DMS 273 (cell line): ENCODE measurements at regions not wholly inside any gene's neighbourhood (a gene's known extent, or its start where the extent isn't known, plus 50 kb on each side); places are given as distances from the start of the nearest gene placed in this dataset.
A peak's percentile ranks its signal among the peaks of the same experiment; 100 is the strongest.

Experiments
- DNase-seq: peaks from one replicate; lab custom pipeline; 2025; ENCODE audit not compliant: unreplicated experiment; lab: John Stamatoyannopoulos, UW

DNA sequence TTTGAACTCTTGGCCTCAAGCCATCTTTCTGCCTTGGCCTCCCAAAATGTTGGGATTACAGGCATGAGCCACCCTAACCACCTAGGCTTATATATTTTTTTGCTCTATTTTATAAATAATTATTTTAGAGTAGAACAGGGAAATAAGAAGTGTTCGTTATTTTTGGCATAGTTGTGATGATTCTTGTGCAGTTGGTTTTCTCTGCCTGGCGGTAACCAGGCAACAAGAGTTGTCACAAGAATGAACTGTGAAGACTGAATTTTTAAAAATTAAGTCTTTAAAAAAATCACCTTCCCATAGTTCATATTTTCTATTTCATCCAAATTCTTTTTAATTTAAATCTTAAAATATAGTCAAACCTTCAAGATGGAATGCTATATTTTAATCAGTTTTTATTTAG, 310.2 kb downstream of the ARL6IP6 start:
- no peak for DNase-seq

DNA sequence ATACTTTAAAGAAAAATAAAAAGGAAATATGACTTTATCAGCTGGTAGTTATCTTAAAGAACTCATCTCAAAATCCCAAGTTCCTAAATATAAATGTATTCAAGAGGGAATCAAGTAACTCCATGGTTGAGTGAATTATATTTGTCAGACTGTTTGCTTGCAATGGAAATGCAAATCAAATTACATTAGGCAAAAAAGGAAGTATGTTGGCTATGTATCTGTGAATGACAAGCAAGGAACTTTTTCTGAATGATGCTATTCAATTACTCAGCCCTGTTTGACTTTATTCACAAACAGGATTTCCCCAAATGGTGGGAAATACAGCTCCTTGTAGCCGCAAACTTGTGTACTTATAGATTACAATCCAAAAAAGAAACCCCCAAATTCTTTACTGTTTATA, 309.1 kb downstream of the ARL6IP6 start:
- DNase-seq, result no peak

DNA sequence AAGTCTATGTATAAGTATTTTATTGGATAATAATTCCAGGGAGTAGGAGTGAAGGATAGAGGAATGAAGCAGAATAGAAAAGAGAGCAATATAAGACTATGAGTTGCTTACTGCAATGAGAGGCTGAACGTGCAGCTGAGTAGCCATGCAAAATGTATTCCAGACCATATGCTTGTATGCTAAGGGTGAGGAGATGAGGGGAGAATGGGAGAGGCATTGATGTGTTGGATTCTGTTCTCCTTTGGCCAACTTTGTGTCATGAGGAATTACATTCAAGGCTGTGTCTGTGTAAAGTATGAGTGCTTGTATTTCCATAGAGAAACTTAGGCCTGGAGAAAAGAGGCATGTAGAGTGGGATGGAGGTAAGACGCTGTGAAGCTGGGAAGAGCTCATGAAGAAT, 301.8 kb downstream of the ARL6IP6 start:
- DNase-seq, result no peak

DNA sequence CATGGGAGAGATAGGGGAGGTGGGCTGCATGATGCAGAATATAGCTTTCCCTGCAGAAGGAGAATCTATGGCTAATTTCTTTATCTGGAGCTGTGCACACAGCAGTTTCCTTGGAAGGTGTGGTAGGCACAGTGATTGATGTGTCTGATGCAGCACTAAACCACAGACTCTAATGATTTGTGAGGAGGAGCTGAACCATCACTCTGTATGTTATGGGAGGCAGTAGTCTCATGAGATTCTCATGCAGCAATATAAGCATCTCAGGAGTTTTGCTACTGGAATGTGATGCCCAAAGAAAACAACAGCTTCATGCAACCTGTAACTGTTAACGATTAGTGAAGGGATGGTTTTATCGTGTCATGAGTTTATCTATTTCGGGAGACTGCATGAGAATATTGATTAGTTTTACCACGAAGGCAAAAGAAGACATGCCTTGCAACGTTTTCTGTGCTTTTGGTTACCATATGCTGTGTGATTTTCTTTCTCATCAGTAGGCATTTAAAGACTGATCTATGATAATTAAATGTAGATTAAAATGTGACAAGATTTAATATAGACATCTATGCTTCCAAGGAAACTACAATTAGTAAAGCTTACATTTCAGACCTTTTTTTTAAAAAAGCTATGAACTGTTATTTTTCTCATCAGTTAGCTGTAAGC, 286.8 kb downstream of the ARL6IP6 start:
- no peak for DNase-seq

DNA sequence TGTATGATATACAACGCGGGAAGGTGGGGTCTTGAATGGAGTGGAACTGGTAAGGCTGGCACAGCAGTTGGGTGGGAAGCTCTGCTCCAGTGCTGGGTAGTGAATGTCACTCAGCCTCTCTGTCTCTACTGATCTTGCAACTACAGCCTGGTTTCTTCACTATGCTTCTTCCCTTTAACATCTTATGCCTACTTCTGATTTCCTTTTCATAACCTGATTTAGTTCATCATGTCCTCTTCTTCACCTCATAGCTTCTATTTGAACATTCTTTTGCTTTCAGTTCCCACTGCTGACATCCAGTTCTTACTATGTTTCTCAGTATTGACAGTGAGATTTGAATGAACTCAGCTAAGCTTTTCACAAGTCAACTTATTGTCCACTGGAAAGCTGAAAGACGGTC, 286.2 kb downstream of the ARL6IP6 start:
- no peak for DNase-seq

DNA sequence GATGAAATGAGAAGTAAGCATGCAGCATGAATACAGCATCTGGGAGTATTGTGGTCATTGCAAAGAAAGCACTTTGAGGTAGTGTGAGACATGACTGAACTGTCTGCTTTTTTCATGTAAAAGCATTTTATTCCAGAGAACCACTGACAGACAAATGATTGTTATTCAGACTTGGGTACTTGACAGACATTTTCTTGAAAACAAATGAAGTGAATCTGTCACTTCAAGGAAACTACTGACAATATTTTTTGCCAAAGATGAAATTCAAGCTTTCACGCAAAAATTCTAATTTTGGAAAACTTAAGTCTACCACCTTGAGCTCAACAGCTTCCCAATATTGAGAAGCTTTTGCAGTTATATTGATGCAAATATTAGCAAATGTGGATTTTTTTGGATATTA, 255.7 kb downstream of the ARL6IP6 start:
- DNase-seq, result no peak

DNA sequence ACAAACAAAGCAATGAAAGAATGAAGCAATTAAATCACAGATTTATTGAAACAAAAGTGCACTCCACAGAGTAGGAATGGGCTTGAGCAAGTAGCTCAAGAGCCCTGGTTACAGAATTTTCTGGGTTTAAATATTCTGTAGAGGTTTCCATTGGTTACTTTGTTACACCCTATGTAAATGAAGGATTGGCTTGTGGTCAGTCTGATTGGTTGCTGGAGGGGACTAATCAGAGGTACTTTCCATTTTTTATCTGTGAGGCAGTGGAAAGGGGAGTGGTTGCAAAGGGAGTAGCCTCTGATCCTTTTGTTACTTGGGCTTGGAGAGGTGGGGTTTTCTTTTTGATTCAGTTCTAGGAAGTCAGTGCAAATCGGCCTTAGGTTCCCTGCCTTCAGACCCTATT, 253.3 kb downstream of the ARL6IP6 start:
- DNase-seq, result no peak

DNA sequence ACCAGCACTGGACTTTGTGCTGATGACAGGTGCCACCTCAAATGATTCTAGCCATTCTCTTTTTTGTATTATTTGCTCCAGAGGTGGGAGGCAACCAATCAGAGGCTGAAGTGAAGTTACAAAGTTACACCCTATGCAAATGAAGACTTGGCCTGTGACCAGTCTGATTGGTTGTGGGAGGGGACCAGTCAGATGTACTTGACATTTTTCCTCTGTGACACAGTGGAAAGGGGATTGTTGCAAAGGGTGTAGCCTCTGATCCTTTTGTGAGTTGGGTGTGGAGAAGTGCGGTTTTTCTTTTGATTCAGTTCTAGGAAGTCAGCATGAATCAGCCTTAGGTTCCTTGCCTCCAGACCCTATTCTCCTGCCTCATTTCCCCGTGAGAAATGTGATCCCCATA, 244.0 kb downstream of the ARL6IP6 start:
- no peak for DNase-seq

DNA sequence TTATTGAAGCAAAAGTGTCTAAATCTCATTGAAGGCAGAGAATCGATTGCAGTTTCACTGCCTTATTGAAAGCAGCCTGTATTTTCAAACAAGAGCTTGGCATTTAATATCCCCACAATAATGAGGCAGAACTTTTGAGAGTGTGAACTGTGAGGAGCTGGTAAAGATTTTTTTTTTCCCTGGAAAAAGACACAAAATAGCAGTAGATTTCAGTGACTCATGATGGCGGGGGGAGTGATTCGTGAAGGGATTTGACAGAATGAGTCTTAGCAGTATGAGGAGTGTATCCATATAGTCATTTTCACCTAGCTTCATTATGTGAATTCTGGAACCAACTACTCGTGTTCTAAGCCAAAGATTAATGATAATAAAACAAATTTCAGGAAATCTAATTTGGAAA, 242.9 kb downstream of the ARL6IP6 start:
- DNase-seq, result no peak

DNA sequence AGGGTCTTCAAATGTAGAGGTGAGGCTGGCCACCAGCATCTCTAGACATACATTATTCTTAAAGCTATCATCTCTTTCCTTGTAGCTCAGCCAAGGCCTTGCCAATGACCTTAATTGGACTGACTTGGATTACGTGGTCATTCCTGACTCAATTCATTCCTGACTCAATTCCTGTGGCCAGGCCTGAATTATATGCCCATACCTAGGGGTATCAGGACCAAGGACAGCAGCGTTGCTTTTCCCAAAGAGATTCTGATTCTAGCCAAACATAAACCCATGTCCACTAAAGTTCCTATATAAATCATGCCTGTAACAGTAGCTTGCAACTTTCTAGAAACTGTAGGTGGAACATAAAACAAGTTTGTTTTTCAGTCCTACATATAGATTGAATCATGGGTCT, 231.7 kb downstream of the ARL6IP6 start:
- peak; percentile 2 for DNase-seq

DNA sequence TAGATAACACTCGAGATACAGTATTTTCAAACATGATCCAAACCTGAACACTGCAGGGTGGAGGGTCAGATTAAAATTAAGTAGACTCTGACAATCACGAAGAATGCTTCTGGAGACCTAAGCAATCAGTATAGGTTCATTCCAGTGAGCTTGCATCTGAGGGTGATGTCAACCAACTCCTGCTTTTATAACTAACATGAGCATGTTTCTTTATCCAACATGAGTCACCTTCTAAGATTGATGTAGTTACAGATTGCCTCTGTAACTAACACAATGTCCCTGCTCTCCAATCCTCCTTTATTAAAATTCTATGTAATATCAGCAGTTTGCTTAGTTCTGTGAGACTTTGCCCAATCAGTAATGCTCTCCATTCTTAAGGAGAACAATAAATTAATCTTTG, 225.7 kb downstream of the ARL6IP6 start:
- DNase-seq, result no peak

DNA sequence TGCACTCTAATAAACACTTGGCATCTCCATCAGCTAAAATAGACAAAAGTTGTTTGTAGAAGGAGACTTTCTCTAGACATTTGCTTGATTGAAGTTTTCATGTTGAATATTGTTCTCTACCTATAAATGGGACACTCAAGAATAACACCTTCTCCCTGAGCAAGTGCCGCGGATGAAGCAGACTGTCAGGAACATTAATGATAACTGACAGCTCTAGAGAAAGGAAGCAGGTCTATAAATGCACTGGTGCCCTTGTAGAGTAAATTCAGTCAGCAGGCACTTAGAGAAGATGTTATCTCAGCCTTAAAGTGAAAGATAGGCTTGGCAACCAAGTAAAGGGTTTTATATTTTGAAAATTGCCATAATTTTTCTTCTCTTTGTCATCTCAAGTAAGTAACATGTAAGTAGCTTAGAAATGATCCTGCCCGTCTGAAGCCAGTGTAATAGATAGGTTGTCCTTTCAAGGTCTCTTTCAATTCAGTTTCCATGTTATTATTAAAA, 224.6 kb downstream of the ARL6IP6 start:
- no peak for DNase-seq

DNA sequence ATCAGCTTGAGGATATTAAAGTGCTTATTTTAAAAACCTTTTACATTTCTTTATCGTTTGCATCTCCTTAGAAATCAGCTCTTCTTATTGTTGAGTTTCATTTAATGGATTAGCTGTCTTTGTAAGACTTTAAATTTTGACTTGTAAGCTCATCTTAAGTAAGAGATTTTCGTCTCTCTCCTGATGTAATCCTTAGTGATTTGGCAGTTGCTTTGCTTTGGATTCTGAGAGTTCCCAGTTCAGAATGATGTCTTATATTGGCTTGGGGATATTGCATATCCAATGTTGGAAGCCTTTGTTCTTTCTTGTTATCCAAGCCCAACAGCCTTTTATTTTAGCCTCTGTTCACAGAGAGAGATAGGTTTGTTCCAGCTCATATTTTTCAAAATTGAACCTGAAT, 212.1 kb downstream of the ARL6IP6 start:
- DNase-seq, result no peak

DNA sequence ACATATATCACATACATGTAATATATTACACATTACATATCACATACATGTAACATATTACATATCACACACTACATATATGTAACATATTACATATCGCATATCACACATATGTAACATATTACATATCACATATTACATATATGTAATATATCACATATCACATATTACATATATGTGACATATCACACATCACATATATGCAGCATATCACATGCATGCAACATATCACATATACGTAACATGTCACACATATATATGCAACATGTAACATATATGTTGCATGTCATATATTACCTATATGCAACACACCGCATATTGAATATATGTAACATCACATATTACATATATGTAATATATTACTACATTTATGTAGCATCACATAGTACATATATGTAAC, 211.2 kb downstream of the ARL6IP6 start:
- DNase-seq, result no peak

DNA sequence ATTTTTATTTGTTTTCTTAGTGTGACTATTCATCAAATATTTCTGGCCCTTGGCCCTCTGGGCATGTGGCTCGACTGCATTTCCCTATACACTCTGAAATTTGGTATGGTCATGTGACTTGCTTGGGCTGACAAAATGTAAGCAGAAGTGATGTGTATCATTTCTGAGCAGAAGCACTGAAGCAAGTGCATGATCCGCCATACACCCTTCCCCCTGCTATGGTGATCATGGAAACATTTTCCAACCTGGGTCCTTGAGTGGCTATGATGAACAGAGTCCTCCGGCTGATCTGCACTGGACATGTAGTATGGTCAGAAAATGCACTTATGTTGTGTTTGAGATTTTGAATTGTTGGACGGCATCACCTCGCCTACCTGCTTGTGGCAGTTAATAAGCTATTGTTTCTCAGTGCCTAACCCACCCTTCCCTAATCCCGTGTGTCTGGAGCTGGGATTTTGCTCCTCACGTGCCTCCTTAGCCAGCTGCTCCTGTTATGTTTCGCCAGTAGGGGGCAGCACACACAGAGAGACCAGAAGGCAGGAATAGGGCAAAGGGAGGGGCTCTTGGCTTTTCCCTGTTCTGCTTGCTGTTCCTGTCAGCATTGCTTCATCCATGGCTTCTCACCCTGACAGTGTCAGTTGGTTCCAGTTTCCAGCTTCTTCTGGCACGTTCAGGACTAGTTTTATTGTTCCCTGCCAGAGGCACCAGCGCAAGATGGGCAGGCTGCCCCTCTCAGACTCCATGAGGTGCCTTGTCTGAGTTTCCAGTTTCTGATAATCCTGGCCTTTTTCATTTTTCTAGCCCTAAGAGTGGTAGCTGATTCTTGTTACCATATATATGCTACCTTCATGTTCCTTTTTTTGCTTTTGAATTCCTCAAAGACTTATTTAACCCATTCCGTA, 207.4 kb downstream of the ARL6IP6 start:
- peak; percentile 91 for DNase-seq

DNA sequence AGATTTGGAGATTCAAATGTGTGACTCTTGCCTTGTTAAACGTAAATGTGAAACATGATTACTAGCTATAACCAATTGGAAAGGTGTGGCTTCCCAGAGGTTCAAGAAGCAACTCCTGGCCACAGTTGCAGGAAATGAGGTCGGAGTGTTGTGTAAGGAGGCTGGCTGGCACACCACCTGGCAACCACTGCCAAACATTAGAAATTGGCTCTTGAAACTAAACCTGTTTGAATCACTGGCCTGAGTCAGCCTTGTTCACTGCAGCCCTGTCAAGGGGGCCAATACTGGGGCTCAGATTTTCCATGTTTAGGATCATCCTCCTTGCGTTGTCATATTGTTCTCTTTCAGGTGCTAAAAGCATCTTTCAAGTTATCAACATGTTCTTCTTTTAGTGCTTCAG, 206.3 kb downstream of the ARL6IP6 start:
- peak; percentile 9 for DNase-seq

DNA sequence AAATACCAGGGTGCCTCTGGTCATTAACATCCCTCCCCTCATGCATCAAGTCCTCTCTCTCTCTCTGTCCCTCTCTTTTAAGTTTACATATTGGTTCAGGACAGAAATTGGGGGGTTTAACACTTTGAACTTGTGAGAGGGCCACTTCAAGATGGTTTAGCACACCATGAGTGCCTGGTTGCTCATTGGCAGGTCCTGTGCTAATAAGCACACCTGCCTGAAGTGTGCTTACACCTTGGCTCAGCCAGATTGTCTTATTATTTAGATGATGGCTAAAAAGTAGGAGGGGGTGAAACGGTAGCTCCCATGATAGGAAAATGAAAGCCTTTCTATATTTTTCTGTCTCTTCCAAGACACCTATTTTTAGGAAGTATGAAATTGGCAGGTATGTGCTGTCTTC, 205.8 kb downstream of the ARL6IP6 start:
- DNase-seq, result no peak

DNA sequence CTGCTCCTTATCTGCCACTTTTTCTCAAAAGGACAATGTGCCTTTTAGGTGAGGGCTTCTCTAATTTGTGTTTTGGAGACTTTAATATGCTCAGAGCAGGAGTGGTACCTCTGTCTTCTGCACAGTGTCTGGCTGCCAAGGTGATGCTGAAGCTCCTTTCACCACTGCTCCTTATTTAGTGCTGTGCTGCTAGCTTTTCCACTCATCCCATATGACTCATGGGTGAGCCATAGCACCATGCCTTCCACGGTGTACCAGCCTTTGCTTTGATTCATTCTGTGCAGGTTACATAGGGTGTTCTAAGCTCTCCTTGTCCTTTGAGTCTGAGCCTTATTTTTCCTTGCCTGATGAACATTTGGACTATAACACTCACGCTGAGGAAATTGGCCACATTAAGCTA, 202.4 kb downstream of the ARL6IP6 start:
- DNase-seq, result no peak

DNA sequence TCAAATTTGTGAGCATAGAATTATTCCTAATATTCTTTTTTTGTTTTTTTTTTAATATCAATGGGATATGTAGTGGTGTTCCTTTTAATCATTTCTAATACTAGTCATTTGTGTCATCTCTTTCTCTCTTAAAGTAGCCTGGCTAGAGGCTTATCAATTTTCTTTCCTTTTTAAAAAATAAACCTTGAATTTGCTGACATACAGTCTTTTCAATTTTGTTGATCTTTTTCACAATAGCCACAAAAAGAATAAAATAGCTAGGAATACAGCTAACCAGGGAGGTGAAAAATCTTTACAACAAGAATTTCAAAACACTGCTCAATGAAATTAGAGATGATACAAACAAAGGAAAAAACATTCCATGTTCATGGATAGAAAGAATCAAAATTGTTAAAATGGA, 192.6 kb downstream of the ARL6IP6 start:
- no peak for DNase-seq

DNA sequence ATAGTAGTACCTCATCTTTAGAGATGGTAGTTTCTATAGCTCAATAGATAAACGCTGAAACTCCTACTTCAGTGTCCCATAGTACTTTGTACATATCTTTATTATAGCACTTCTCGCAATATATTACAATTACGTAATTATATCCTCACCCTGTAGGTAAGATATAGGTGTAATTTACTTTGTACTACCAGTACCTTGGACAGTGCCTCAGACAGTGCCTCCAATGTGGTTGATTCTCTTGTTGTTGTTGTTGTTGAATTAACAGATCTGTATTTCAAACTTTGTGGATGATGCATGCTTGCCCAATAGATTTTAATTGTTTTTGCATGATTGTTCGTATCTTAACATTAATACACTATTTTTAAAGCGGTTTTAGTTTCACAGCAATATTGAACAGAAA, 188.6 kb downstream of the ARL6IP6 start:
- DNase-seq, result no peak

DNA sequence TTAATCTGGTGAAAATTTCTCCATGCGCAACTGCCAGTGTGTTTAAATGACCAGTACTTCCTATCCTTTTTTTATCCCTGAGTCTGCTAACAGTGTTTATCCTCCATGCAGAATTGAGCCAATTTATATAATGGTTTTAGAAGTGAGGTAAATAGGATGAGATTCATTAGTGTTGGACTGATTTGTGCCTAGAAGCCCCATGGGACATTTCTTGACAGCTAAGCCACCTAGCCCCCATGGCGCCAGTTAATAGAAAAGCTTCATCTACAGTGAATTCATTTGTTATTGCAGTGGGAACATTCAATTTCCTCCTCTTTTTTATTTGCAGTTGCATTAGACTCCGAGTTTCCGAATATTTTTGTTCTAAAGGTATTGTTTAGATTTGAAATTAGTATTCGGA, 175.6 kb downstream of the ARL6IP6 start:
- DNase-seq, result no peak

DNA sequence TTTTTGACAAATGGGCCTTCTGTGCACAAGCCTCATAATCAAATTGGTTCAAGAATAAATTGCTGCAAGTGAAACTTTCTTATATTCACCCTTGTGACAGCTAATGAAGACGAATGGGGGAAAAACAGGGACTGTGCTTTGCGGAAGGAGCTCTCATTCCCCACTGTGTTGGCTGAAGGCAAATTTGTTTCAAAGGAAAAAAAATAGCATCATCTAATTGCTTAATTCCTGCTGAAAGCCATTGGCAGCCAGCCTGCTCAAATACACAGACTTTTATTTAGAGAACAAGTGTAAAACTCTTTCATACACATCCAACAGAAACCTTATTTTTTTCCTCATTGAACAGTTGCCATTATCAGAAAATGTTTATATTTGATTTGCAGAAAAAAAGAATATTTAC, 172.3 kb downstream of the ARL6IP6 start:
- no peak for DNase-seq
